PC-9 (cell line): ENCODE measurements at regions not wholly inside any gene's neighbourhood (a gene's known extent, or its start where the extent isn't known, plus 50 kb on each side); places are given as distances from the start of the nearest gene placed in this dataset.

Experiments used
- BruUV-seq: library from RNA; stranded (reverse); fragments of 400-500 nt; replicated peaks from 2 replicates; lab custom pipeline; 2021; lab: Mats Ljungman, UMichigan
- CTCF ChIA-PET: fragments of 300-600 bp; sonication (Branson Sonifier 250); formaldehyde crosslinking; loops from one replicate; lab custom pipeline; 2022; ENCODE audit warnings: antibody characterized with exemption; lab: Charles Lee
- POLR2A ChIA-PET: fragments of 300-600 bp; sonication (Branson Sonifier 250); formaldehyde crosslinking; loops from one replicate; lab custom pipeline; 2022; ENCODE audit warnings: antibody characterized with exemption; ENCODE audit not compliant: unreplicated experiment; lab: Charles Lee
- DNase-seq, 2 experiments: peaks; one replicate each; pipeline versions ENCODE4 v3.0.0 to v3.0.0-alpha.2; 2015 to 2022; ENCODE audit warnings: mixed read lengths in 1 of 2
- H2AFZ ChIP-seq: fragments of 200-600 bp; sonication (generic); 2 replicates; pipeline ENCODE4 v1.8.1; 2017; ENCODE audit warnings: antibody characterized with exemption
- H3F3A ChIP-seq: fragments of 200-600 bp; sonication (generic); 2 replicates; pipeline ENCODE4 v1.8.1; 2017; ENCODE audit warnings: antibody characterized with exemption, mild to moderate bottlenecking, low read depth; ENCODE audit not compliant: insufficient read depth
- H3K27ac ChIP-seq: fragments of 200-600 bp; sonication (generic); 2 replicates; pipeline ENCODE4 v1.6.1; 2016; ENCODE audit warnings: mixed run types
- H3K27me3 ChIP-seq: fragments of 200-600 bp; sonication (generic); 2 replicates; pipeline ENCODE4 v1.6.1; 2016; ENCODE audit warnings: low read depth, mixed run types; ENCODE audit not compliant: insufficient read depth
- H3K36me3 ChIP-seq: fragments of 200-600 bp; sonication (generic); 2 replicates; pipeline ENCODE4 v1.6.1; 2016; ENCODE audit warnings: low read depth, mixed run types
- H3K4me1 ChIP-seq: fragments of 200-600 bp; sonication (generic); replicated peaks from 2 replicates; pipeline ENCODE4 v1.6.1; 2016; ENCODE audit warnings: mixed run types; ENCODE audit not compliant: insufficient read depth
- H3K4me2 ChIP-seq: fragments of 200-600 bp; sonication (generic); 2 replicates; pipeline ENCODE4 v1.6.1; 2017; ENCODE audit warnings: mixed run types
- H3K4me3 ChIP-seq: fragments of 200-600 bp; sonication (generic); 2 replicates; pipeline ENCODE4 v1.6.1; 2016; ENCODE audit warnings: mixed run types
- H3K79me2 ChIP-seq: fragments of 200-600 bp; sonication (generic); 2 replicates; pipeline ENCODE4 v1.6.1; 2017; ENCODE audit warnings: low read depth, mixed run types
- H3K9me2 ChIP-seq: fragments of 200-600 bp; sonication (generic); 2 replicates; pipeline ENCODE4 v1.8.1; 2017; ENCODE audit warnings: mild to moderate bottlenecking; ENCODE audit not compliant: insufficient read depth
- H3K9me3 ChIP-seq: fragments of 200-600 bp; sonication (generic); 2 replicates; pipeline ENCODE4 v1.8.1; 2016; ENCODE audit warnings: low read depth; ENCODE audit not compliant: insufficient read depth
- H4K20me1 ChIP-seq: fragments of 200-600 bp; sonication (generic); 2 replicates; pipeline ENCODE4 v1.8.1; 2017; ENCODE audit not compliant: insufficient read depth
- CTCF ChIP-seq: fragments of 200-600 bp; sonication (generic); conservative IDR thresholded peaks from 2 replicates; pipeline ENCODE4 v1.6.1; 2017; ENCODE audit warnings: mixed run types, antibody characterized with exemption, mild to moderate bottlenecking, moderate library complexity
- EZH2 ChIP-seq: fragments of 200-600 bp; sonication (generic); IDR thresholded peaks from 2 replicates; pipeline ENCODE4 v1.8.0; 2017; ENCODE audit warnings: antibody characterized with exemption, low read depth
- intact Hi-C: fragments of 100-400 bp; cut with micrococcal nuclease; formaldehyde crosslinking; loops from one replicate; pipeline ENCODE4 v1.10.0; 2022; ENCODE audit not compliant: unreplicated experiment

GRCh38 chr3:171984883-171985282 is 54.5 kb upstream of the FNDC3B start:
- Histone ChIP-seq H3K27me3 (no peaks in the 10 kb centered on the region), H3K4me2 (no peak overlapping the region), H3F3A (peaks cover 4% of the 10 kb centered on the region; the same call in 1 of the 2 replicates), H3K4me3 (no peak overlapping the region), H3K36me3 (no peaks in the 10 kb centered on the region), H3K79me2 (no peaks in the 10 kb centered on the region), H3K27ac (no peak overlapping the region), H3K9me2 (peaks cover 7% of the 10 kb centered on the region; the same call in 1 of the 2 replicates), H2AFZ (no peak overlapping the region), H4K20me1 (no peaks in the 10 kb centered on the region), H3K9me3 (0 out of 2 replicates have a peak, but pooled peaks cover 5% of the 10 kb centered on the region), H3K4me1 (peaks cover 22% of the 10 kb centered on the region)
- DNase-seq, result no peak
- intact Hi-C loops, result no loop called here
- ChIA-PET CTCF (interaction anchor here (0.6 kb wide), 1 partner anchor 204 kb away, joined by 3 read pairs; no protein-coding TSS in a partner anchor), POLR2A (no interaction called here)
- no peak for TF ChIP-seq EZH2
- no peak for TF ChIP-seq CTCF
- no TSS peak for BruUV-seq

DNA sequence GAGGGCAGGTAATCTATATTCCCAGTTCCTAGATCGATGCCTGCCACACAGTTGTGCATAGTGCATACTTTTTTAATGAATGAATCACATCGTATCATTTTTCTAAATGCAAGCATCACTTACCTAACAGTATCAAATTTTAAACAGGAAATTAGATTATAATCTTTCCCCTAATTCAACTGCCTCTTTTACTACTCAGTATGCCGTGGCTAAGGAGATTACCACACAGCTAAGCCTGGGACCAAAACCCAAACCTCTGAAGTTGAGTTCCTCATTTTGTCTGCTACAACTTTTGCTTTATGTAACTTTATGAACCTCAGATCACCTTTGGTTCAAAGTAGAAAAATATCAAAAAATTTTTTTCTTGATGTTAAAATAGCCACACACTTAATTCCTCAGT is 53.2 kb upstream of the FNDC3B start:
- Histone ChIP-seq H3K27ac (no peak overlapping the region), H3K9me3 (0 out of 2 replicates have a peak, but pooled peaks cover 5% of the 10 kb centered on the region), H3K27me3 (no peaks in the 10 kb centered on the region), H2AFZ (peak overlapping the region; percentile 31; the same call in 1 of the 2 replicates), H3K4me3 (no peak overlapping the region), H3F3A (peaks cover 4% of the 10 kb centered on the region; the same call in 1 of the 2 replicates), H3K79me2 (no peaks in the 10 kb centered on the region), H4K20me1 (no peaks in the 10 kb centered on the region), H3K4me1 (peaks cover 22% of the 10 kb centered on the region), H3K36me3 (no peaks in the 10 kb centered on the region), H3K9me2 (peaks cover 7% of the 10 kb centered on the region; the same call in 1 of the 2 replicates), H3K4me2 (no peak overlapping the region)
- no peak for DNase-seq
- TF ChIP-seq CTCF (no peak), EZH2 (no peak)
- intact Hi-C loops, result no loop called here
- POLR2A ChIA-PET, result no interaction called here
- CTCF ChIA-PET, result no interaction called here
- BruUV-seq, result no TSS peak

DNA sequence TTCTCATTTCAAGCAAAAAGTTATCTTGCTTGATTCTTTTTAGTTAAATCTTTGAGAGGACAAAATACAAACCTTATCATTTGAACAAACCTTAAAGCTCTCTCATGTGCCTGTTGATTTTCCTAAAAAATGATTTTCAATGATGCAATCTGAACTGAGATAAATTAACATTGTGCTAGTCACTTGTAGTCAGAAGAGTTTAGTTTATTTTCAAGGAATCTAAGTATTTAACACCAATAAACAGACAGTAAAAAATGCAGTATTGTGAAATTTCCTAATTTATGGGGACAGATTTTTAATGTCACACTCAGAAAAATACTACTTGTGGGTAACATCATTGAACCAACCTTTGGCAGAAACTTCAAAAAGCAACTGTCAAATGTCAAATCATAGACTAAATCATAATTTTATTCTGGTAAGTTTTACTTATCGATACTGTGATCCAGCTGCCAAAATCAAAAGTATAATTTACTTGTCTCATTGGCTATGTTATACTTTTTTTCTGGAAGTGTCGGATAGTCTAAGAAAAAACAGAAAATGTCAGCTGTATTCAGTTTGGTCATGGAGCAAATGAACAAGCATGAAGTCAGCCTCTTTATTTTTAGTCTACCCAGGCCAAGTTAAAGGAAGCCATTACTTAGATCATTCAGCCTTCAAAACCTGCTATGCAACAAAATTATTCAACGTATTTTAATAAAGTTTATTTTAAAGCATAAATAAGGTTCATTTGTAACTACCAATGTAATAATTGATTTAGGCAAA is 52.4 kb upstream of the FNDC3B start:
- TF ChIP-seq CTCF (no peak), EZH2 (no peak)
- no peak overlapping the region for H3K27ac ChIP-seq

More for the DNA sequence above, 52.4 kb upstream of the FNDC3B start:
- H3K4me1 ChIP-seq, result peaks cover 22% of the 10 kb centered on the region
- peaks cover 7% of the 10 kb centered on the region; the same call in 1 of the 2 replicates for H3K9me2 ChIP-seq
- BruUV-seq, result no TSS peak
- H4K20me1 ChIP-seq, result no peaks in the 10 kb centered on the region
- H3K79me2 ChIP-seq, result no peaks in the 10 kb centered on the region
- H3K36me3 ChIP-seq, result no peaks in the 10 kb centered on the region; the same call in 1 of the 2 replicates
- H2AFZ ChIP-seq, result peak overlapping the region; percentile 31; the same call in 1 of the 2 replicates
- H3K27me3 ChIP-seq, result no peaks in the 10 kb centered on the region
- no peak overlapping the region for H3K4me3 ChIP-seq
- intact Hi-C loops, result no loop called here
- 0 out of 2 replicates have a peak, but pooled peaks cover 5% of the 10 kb centered on the region for H3K9me3 ChIP-seq
- H3K4me2 ChIP-seq, result no peak overlapping the region
- H3F3A ChIP-seq, result peaks cover 4% of the 10 kb centered on the region; the same call in 1 of the 2 replicates
- ChIA-PET CTCF (interaction anchor here (0.5 kb wide), 1 partner anchor 353 kb away, joined by 3 read pairs; no protein-coding TSS in a partner anchor), POLR2A (no interaction called here)
- no peak for DNase-seq
